Endothelial cell of umbilical vein (primary cell): ENCODE measurements at regions not wholly inside any gene's neighbourhood (a gene's known extent, or its start where the extent isn't known, plus 50 kb on each side); places are given as distances from the start of the nearest gene placed in this dataset.

Experiments used
- BruUV-seq: library from RNA; stranded (reverse); fragments of 400-500 nt; replicated peaks from 2 replicates; lab custom pipeline; 2021; lab: Mats Ljungman, UMichigan
- CTCF ChIA-PET: fragments of 300-600, 350-600 bp; sonication (Branson Sonifier 250); formaldehyde crosslinking; loops from one replicate; lab custom pipeline; 2021; ENCODE audit warnings: antibody characterized with exemption, inconsistent platforms; lab: Charles Lee
- POLR2A ChIA-PET: fragments of 300-600, 350-600 bp; sonication (Branson Sonifier 250); formaldehyde crosslinking; loops from one replicate; lab custom pipeline; 2021; ENCODE audit warnings: antibody characterized with exemption, inconsistent platforms; lab: Charles Lee
- DNase-seq: peaks from one replicate; pipeline ENCODE4 v3.0.0-alpha.2; 2011; ENCODE audit warnings: low read depth, low spot score
- FAIRE-seq: peaks from 2 replicates; lab custom pipeline; 2011; peaks lifted over from hg19 to GRCh38; lab: Jason Lieb, UNC
- H2AFZ ChIP-seq: 2 replicates; pipeline ENCODE4 v1.6.0; 2012; ENCODE audit warnings: low read depth, low read length, control low read depth, inconsistent platforms
- H3K27ac ChIP-seq: 2 replicates; pipeline ENCODE4 v1.5.1; 2011; ENCODE audit warnings: low read depth, mild to moderate bottlenecking, control low read depth, low read length, moderate library complexity; ENCODE audit not compliant: insufficient read depth
- H3K27me3 ChIP-seq, 2 experiments: 2 replicates each; pipeline versions ENCODE4 v1.6.0 to v1.6.1; 2011; ENCODE audit warnings: low read length in 2 of 2, mixed read lengths in 1 of 2; ENCODE audit not compliant: control insufficient read depth in 2 of 2, insufficient read depth in 2 of 2
- H3K36me3 ChIP-seq, 2 experiments: 2 replicates in 1 of 2; 3 replicates in 1 of 2; pipeline ENCODE4 v1.5.1; 2011; ENCODE audit warnings: low read length in 2 of 2, mild to moderate bottlenecking in 1 of 2, moderate library complexity in 1 of 2; ENCODE audit not compliant: control insufficient read depth in 2 of 2, insufficient read depth in 2 of 2; ENCODE audit errors: extremely low read depth in 1 of 2
- H3K4me1 ChIP-seq: 3 replicates; pipeline ENCODE4 v1.5.1; 2011; ENCODE audit warnings: mild to moderate bottlenecking, low read length; ENCODE audit not compliant: control insufficient read depth, insufficient read depth; ENCODE audit errors: extremely low read depth
- H3K4me2 ChIP-seq: 2 replicates; pipeline ENCODE4 v1.6.1; 2011; ENCODE audit warnings: low read length, control low read depth, mixed read lengths; ENCODE audit not compliant: insufficient read depth
- H3K4me3 ChIP-seq, 3 experiments: fragments of 200-600 bp in 1 of 3; sonication (generic), shearing (Covaris generic) in 1 of 3; replicated peaks in 1 of 3; 2 replicates each; pipeline ENCODE4 v1.5.1; 2011 to 2016; ENCODE audit warnings: control low read depth in 3 of 3, low read length in 3 of 3, mild to moderate bottlenecking in 2 of 3, inconsistent platforms in 1 of 3, low read depth in 1 of 3, moderate library complexity in 1 of 3; ENCODE audit not compliant: insufficient read depth in 1 of 3
- H3K79me2 ChIP-seq: 2 replicates; pipeline ENCODE4 v1.6.0; 2012; ENCODE audit warnings: low read length, inconsistent platforms; ENCODE audit not compliant: control insufficient read depth, insufficient read depth
- H3K9ac ChIP-seq: replicated peaks from 2 replicates; pipeline ENCODE3; 2011; ENCODE audit warnings: low read length, control low read depth; ENCODE audit not compliant: insufficient read depth; ENCODE audit errors: extremely low read depth
- H3K9me1 ChIP-seq: replicated peaks from 3 replicates; pipeline ENCODE4 v1.6.0; 2011; ENCODE audit warnings: mild to moderate bottlenecking, low read length; ENCODE audit not compliant: control insufficient read depth, insufficient read depth; ENCODE audit errors: extremely low read depth
- H3K9me3 ChIP-seq: replicated peaks from 2 replicates; pipeline ENCODE4 v1.5.1; 2012; ENCODE audit warnings: low read length, inconsistent platforms; ENCODE audit not compliant: control insufficient read depth, insufficient read depth
- H4K20me1 ChIP-seq: replicated peaks from 2 replicates; pipeline ENCODE3; 2011; ENCODE audit warnings: mild to moderate bottlenecking, low read length; ENCODE audit not compliant: control insufficient read depth, insufficient read depth; ENCODE audit errors: extremely low read depth
- EZH2 ChIP-seq: IDR thresholded peaks from 2 replicates; pipeline ENCODE4 v1.6.1; 2012; ENCODE audit warnings: borderline replicate concordance, low read depth, mild to moderate bottlenecking, moderate library complexity, low read length, inconsistent platforms; ENCODE audit not compliant: severe bottlenecking
- FOS ChIP-seq: IDR thresholded peaks from 2 replicates; pipeline ENCODE4 v1.6.1; 2011; ENCODE audit warnings: mild to moderate bottlenecking, low read length, moderate library complexity, borderline replicate concordance; ENCODE audit not compliant: insufficient read depth
- GATA2 ChIP-seq: IDR thresholded peaks from 2 replicates; pipeline ENCODE4 v1.7.0; 2011; ENCODE audit warnings: low read depth, mild to moderate bottlenecking, moderate library complexity, mixed read lengths, low read length; ENCODE audit not compliant: insufficient read length, insufficient read depth
- JUN ChIP-seq: IDR thresholded peaks from 2 replicates; pipeline ENCODE4 v1.6.1; 2011; ENCODE audit warnings: borderline replicate concordance, low read depth; ENCODE audit not compliant: insufficient read length, insufficient read depth
- MYC ChIP-seq: IDR thresholded peaks from one replicate; pipeline ENCODE4 v1.6.1; 2011; ENCODE audit warnings: mild to moderate bottlenecking, low read depth, low read length
- POLR2A ChIP-seq: IDR thresholded peaks from 2 replicates; pipeline ENCODE4 v1.6.1; 2012; ENCODE audit warnings: low read depth, mild to moderate bottlenecking, control low read depth, low read length
- POLR2AphosphoS5 ChIP-seq: IDR thresholded peaks from 2 replicates; pipeline ENCODE4 v1.6.1; 2012; ENCODE audit warnings: low read depth, mild to moderate bottlenecking, control low read depth, low read length, moderate library complexity; ENCODE audit not compliant: insufficient read depth
- dilution Hi-C: fragments of 300-500 bp; cut with MboI; formaldehyde crosslinking; loops from one replicate; pipeline ENCODE4 v1.15.0; 2019; ENCODE audit warnings: low sequenced_read_pairs; ENCODE audit not compliant: extremely low pct_ligation_motif_present
- intact Hi-C: fragments of 100-400 bp; cut with micrococcal nuclease; formaldehyde crosslinking; loops from one replicate; pipeline ENCODE4 v1.10.0; 2022
- TF ChIP-seq, protein P1 (sequence below): IDR thresholded peaks from 2 replicates; pipeline ENCODE4 v1.6.1; 2011; ENCODE audit not compliant: insufficient read depth, insufficient read length
- TF ChIP-seq, protein P2 (sequence below), 2 donors: IDR thresholded peaks; 1 replicate in 1 of 2; 2 replicates in 1 of 2; pipeline ENCODE4 v1.5.1; 2011; ENCODE audit warnings: low read length in 2 of 2, mild to moderate bottlenecking in 2 of 2, moderate library complexity in 2 of 2, control low read depth in 1 of 2, inconsistent platforms in 1 of 2, low read depth in 1 of 2; ENCODE audit not compliant: insufficient read depth in 1 of 2; ENCODE audit errors: extremely low read depth in 1 of 2

GRCh38 chr22:47727641-47728040 lies 965.2 kb downstream of the TBC1D22A start:
- H3K36me3 ChIP-seq = no peaks in the 10 kb centered on the region
- FAIRE-seq (no peak), DNase-seq (no peak)
- no peaks in the 10 kb centered on the region for H3K79me2 ChIP-seq
- no peaks in the 10 kb centered on the region for H4K20me1 ChIP-seq
- intact Hi-C loops (no loop called here), dilution Hi-C loops (no loop called here)
- CTCF ChIA-PET = no interaction called here
- H3K4me2 ChIP-seq = no peak overlapping the region
- TF ChIP-seq GATA2 (no peak), POLR2AphosphoS5 (no peak), MYC (no peak), EZH2 (no peak), FOS (no peak), JUN (no peak), POLR2A (no peak)
- TF ChIP-seq, protein P1, sequence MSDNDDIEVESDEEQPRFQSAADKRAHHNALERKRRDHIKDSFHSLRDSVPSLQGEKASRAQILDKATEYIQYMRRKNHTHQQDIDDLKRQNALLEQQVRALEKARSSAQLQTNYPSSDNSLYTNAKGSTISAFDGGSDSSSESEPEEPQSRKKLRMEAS = no peak
- TF ChIP-seq, protein P2, sequence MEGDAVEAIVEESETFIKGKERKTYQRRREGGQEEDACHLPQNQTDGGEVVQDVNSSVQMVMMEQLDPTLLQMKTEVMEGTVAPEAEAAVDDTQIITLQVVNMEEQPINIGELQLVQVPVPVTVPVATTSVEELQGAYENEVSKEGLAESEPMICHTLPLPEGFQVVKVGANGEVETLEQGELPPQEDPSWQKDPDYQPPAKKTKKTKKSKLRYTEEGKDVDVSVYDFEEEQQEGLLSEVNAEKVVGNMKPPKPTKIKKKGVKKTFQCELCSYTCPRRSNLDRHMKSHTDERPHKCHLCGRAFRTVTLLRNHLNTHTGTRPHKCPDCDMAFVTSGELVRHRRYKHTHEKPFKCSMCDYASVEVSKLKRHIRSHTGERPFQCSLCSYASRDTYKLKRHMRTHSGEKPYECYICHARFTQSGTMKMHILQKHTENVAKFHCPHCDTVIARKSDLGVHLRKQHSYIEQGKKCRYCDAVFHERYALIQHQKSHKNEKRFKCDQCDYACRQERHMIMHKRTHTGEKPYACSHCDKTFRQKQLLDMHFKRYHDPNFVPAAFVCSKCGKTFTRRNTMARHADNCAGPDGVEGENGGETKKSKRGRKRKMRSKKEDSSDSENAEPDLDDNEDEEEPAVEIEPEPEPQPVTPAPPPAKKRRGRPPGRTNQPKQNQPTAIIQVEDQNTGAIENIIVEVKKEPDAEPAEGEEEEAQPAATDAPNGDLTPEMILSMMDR (IDR thresholded peaks at IDR 0.05; ENCODE audit: extremely low read depth in 1 of 2, insufficient read depth in 1 of 2, low read depth in 1 of 2, low read length in 2 of 2) = no peak
- peaks cover 4% of the 10 kb centered on the region for H3K9me3 ChIP-seq
- H3K4me1 ChIP-seq = no peaks in the 10 kb centered on the region
- H3K4me3 ChIP-seq = no peak overlapping the region
- POLR2A ChIA-PET = no interaction called here
- no peak overlapping the region for H2AFZ ChIP-seq
- H3K27ac ChIP-seq = no peak overlapping the region
- no peaks in the 10 kb centered on the region for H3K9me1 ChIP-seq
- no peaks in the 10 kb centered on the region for H3K27me3 ChIP-seq
- BruUV-seq = no TSS peak
- no peak overlapping the region for H3K9ac ChIP-seq
